AG09319 (cell line): ENCODE measurements at regions not wholly inside any gene's neighbourhood (a gene's known extent, or its start where the extent isn't known, plus 50 kb on each side); places are given as distances from the start of the nearest gene placed in this dataset.
"Not testable (repeated sequence)": the region's sequence is repeated elsewhere in the genome, so short reads cannot be mapped to it uniquely, and the experiment has no call there.

ENCODE experiments used
- DNase-seq: peaks from one replicate; pipeline ENCODE4 v3.0.0-alpha.2; 2010; ENCODE audit warnings: low read depth; ENCODE audit errors: extremely low read depth
- TF ChIP-seq, protein P1 (sequence below): IDR thresholded peaks from 2 replicates; pipeline ENCODE4 v1.5.1; 2011; ENCODE audit warnings: low read depth, mild to moderate bottlenecking, inconsistent platforms, low read length, moderate library complexity

- DNase-seq: no peak
- TF ChIP-seq, protein P1, sequence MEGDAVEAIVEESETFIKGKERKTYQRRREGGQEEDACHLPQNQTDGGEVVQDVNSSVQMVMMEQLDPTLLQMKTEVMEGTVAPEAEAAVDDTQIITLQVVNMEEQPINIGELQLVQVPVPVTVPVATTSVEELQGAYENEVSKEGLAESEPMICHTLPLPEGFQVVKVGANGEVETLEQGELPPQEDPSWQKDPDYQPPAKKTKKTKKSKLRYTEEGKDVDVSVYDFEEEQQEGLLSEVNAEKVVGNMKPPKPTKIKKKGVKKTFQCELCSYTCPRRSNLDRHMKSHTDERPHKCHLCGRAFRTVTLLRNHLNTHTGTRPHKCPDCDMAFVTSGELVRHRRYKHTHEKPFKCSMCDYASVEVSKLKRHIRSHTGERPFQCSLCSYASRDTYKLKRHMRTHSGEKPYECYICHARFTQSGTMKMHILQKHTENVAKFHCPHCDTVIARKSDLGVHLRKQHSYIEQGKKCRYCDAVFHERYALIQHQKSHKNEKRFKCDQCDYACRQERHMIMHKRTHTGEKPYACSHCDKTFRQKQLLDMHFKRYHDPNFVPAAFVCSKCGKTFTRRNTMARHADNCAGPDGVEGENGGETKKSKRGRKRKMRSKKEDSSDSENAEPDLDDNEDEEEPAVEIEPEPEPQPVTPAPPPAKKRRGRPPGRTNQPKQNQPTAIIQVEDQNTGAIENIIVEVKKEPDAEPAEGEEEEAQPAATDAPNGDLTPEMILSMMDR: no peak
Observed at GRCh38 chr1:232423591-232423990, 206.3 kb downstream of the SIPA1L2 start.

GRCh38 chr1:232422898-232423297 is 207.0 kb downstream of the SIPA1L2 start:
- DNase-seq: no peak
- TF ChIP-seq, protein P1: no peak

- DNase-seq: no peak
- TF ChIP-seq, protein P1: no peak
Observed at GRCh38 chr1:232422098-232422497, 207.8 kb downstream of the SIPA1L2 start.

- TF ChIP-seq, protein P1: no peak
- no peak for DNase-seq
Observed at GRCh38 chr1:232421143-232421796, 208.7 kb downstream of the SIPA1L2 start.

- TF ChIP-seq, protein P1: no peak
- DNase-seq: no peak
Observed at GRCh38 chr1:232417636-232418248, 212.2 kb downstream of the SIPA1L2 start.

DNA sequence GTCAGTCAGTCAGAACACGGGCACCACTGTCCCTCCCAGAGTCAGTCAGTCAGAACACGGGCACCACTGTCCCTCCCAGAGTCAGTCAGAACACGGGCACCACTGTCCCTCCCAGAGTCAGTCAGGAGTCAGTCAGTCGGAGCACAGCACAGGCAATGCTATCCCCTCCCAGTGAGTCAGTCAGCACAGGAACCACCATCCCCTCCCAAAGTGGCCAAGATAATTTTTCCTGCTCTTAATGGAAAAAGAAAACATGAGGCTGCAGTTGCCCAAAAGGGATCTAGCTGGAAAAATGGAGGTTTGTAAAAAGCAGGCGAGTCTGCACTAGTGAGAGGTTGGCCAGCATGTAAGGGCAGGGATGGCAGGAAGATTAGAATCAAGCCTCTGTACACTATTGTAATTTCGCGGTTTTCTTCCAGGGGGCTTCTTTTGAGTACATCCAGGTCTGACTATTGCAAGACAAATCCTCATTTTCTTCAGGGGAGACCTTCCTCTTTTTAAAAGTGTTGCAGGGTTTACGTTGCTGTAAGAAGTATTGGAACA is 213.8 kb downstream of the SIPA1L2 start:
- TF ChIP-seq, protein P1: no peak
- DNase-seq: no peak

DNA sequence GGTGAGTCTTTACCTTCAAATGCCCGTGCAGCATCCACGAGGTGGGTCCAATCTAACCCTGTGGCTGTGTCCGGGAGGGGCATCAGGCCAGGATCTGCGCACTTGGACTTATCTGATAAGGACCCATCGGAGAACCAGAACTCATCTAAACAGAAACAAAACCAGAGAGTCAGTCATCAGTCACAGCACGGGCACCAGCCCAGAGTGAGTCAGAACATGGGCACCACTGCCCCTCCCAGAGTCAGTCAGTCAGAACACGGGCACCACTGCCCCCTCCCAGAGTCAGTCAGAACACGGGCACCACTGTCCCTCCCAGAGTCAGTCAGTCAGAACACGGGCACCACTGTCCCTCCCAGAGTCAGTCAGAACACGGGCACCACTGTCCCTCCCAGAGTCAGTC is 214.5 kb downstream of the SIPA1L2 start:
- DNase-seq: not testable (repeated sequence)
